Naive thymus-derived CD4-positive, alpha-beta T cell (primary cell): ENCODE measurements at regions not wholly inside any gene's neighbourhood (a gene's known extent, or its start where the extent isn't known, plus 50 kb on each side); places are given as distances from the start of the nearest gene placed in this dataset.
"Not testable (repeated sequence)": the region's sequence is repeated elsewhere in the genome, so short reads cannot be mapped to it uniquely, and the experiment has no call there.

Experiments used
- ATAC-seq: fragments of 150-1000 bp; cut with Tn5 transposase; 2 replicates; pipeline ENCODE4 v1.10.0; 2021; ENCODE audit warnings: mild to moderate bottlenecking, moderate library complexity
- CTCF ChIA-PET: fragments of 350-600 bp; sonication (Branson Sonifier 250); formaldehyde crosslinking; loops from one replicate; lab custom pipeline; 2021; ENCODE audit warnings: antibody characterized with exemption; lab: Charles Lee
- POLR2A ChIA-PET: fragments of 350-600 bp; sonication (Branson Sonifier 250); formaldehyde crosslinking; loops from one replicate; lab custom pipeline; 2021; ENCODE audit warnings: antibody characterized with exemption, inconsistent platforms; lab: Charles Lee
- DNase-seq, 9 donors: peaks; one replicate each; pipeline versions ENCODE4 v3.0.0 to v3.0.0-alpha.2; 2020 to 2022; ENCODE audit warnings: mixed read lengths in 1 of 9
- H3K27ac ChIP-seq: one replicate; pipeline ENCODE4 v1.7.0; 2013; ENCODE audit warnings: mild to moderate bottlenecking, low read depth, low read length, moderate library complexity
- H3K27me3 ChIP-seq, 2 donors: one replicate each; pipeline ENCODE4 v1.7.0; 2013; ENCODE audit warnings: low read length in 2 of 2, mild to moderate bottlenecking in 2 of 2, moderate library complexity in 2 of 2; ENCODE audit not compliant: control insufficient read depth in 2 of 2, insufficient read depth in 2 of 2
- H3K36me3 ChIP-seq, 3 experiments: 1 replicate in 2 of 3; 2 replicates in 1 of 3; pipeline ENCODE4 v1.7.0; 2013; ENCODE audit warnings: low read length in 3 of 3, mild to moderate bottlenecking in 3 of 3, moderate library complexity in 1 of 3; ENCODE audit not compliant: insufficient read depth in 3 of 3, control insufficient read depth in 2 of 3
- H3K4me1 ChIP-seq, 2 donors: one replicate each; pipeline ENCODE4 v1.7.0; 2013; ENCODE audit warnings: low read length in 2 of 2, mild to moderate bottlenecking in 2 of 2, moderate library complexity in 1 of 2; ENCODE audit not compliant: control insufficient read depth in 2 of 2, insufficient read depth in 2 of 2
- H3K4me3 ChIP-seq: 2 replicates; pipeline ENCODE4 v1.7.0; 2013; ENCODE audit warnings: mild to moderate bottlenecking, low read length
- H3K9me3 ChIP-seq, 3 experiments: 1 replicate in 2 of 3; 2 replicates in 1 of 3; pipeline ENCODE4 v1.7.0; 2013; ENCODE audit warnings: low read length in 3 of 3; ENCODE audit not compliant: control insufficient read depth in 2 of 3
- H3K27ac Mint-ChIP-seq, 9 donors: one replicate each; pipeline ENCODE4 v1.8.0; 2020 to 2022; ENCODE audit warnings: mixed read lengths in 9 of 9, mild to moderate bottlenecking in 8 of 9, moderate library complexity in 5 of 9, inconsistent platforms in 2 of 9
- H3K27me3 Mint-ChIP-seq, 5 donors: one replicate each; pipeline ENCODE4 v1.8.0; 2021 to 2022; ENCODE audit warnings: mixed read lengths in 5 of 5, mild to moderate bottlenecking in 1 of 5
- H3K36me3 Mint-ChIP-seq, 5 donors: one replicate each; pipeline ENCODE4 v1.8.0; 2020 to 2022; ENCODE audit warnings: mixed read lengths in 5 of 5, mild to moderate bottlenecking in 3 of 5, inconsistent platforms in 1 of 5
- H3K4me1 Mint-ChIP-seq, 7 donors: one replicate each; pipeline ENCODE4 v1.8.0; 2020 to 2022; ENCODE audit warnings: mixed read lengths in 7 of 7, mild to moderate bottlenecking in 3 of 7, inconsistent platforms in 1 of 7
- H3K4me3 Mint-ChIP-seq, 10 donors: one replicate each; pipeline ENCODE4 v1.8.0; 2020 to 2022; ENCODE audit warnings: mild to moderate bottlenecking in 10 of 10, mixed read lengths in 10 of 10, moderate library complexity in 6 of 10, inconsistent platforms in 2 of 10
- H3K9me3 Mint-ChIP-seq, 11 donors: one replicate each; pipeline ENCODE4 v1.8.0; 2020 to 2022; ENCODE audit warnings: mixed read lengths in 11 of 11, mild to moderate bottlenecking in 4 of 11, inconsistent platforms in 1 of 11, moderate library complexity in 1 of 11
- intact Hi-C, 2 donors: fragments of 100-400 bp; cut with micrococcal nuclease; formaldehyde crosslinking; loops; one replicate each; pipeline ENCODE4 v1.15.1; 2023

DNA sequence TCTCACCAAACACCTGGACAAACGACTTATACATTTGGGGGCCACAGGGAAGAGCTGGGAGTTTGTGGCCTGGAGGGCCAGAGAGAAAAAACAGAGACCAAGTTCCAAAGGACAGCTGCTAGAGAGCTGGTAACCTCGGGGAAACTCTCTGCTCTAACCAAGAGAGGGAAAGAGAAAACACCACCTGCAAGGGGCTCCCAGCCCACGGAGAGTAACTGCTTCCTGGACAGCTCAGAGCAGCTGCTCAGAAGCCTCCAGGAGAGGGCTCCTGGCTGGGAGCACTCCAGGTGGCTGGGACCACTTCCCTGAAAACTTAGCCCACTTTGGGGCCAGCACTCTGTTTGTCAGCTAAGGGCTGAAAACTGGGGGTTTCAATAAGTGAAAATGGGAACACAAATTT lies 154.8 kb upstream of the GRIK3 start:
- Mint-ChIP-seq H3K27me3 (peaks cover 17 to 42% (median 30%) of the 10 kb centered on the region in 5 donors), H3K9me3 (peaks cover 0 to 12% (median 3%) of the 10 kb centered on the region in 11 donors), H3K36me3 (no peaks in the 10 kb centered on the region), H3K4me3 (no peak overlapping the region), H3K4me1 (no peaks in the 10 kb centered on the region), H3K27ac (no peak overlapping the region)
- no peaks in the 10 kb centered on the region for H3K9me3 ChIP-seq
- DNase-seq (no peak), ATAC-seq (no peak)
- CTCF ChIA-PET: no interaction called here
- no peak overlapping the region for H3K27ac ChIP-seq
- intact Hi-C loops: no loop called here
- H3K27me3 ChIP-seq: peaks cover 3% of the 10 kb centered on the region in 2 donors
- H3K4me1 ChIP-seq: no peaks in the 10 kb centered on the region
- H3K4me3 ChIP-seq: no peak overlapping the region
- no peaks in the 10 kb centered on the region for H3K36me3 ChIP-seq
- POLR2A ChIA-PET: no interaction called here

GRCh38 chr1:37197411-37197810 lies 163.1 kb upstream of the GRIK3 start:
- DNase-seq (no peak), ATAC-seq (no peak)
- Histone ChIP-seq H3K9me3 (no peaks in the 10 kb centered on the region), H3K4me1 (no peaks in the 10 kb centered on the region), H3K36me3 (no peaks in the 10 kb centered on the region), H3K4me3 (no peak overlapping the region), H3K27me3 (peaks cover 3% of the 10 kb centered on the region in 2 donors), H3K27ac (no peak overlapping the region)
- H3K4me3 Mint-ChIP-seq: no peak overlapping the region
- peaks cover 27 to 51% (median 48%) of the 10 kb centered on the region in 5 donors for H3K27me3 Mint-ChIP-seq
- CTCF ChIA-PET: no interaction called here
- no peaks in the 10 kb centered on the region for H3K4me1 Mint-ChIP-seq
- peaks cover 0 to 9% (median 2%) of the 10 kb centered on the region in 11 donors for H3K9me3 Mint-ChIP-seq
- intact Hi-C loops: no loop called here
- H3K36me3 Mint-ChIP-seq: no peaks in the 10 kb centered on the region
- H3K27ac Mint-ChIP-seq: no peak overlapping the region
- POLR2A ChIA-PET: no interaction called here

GRCh38 chr1:37214305-37214704 lies 180.0 kb upstream of the GRIK3 start:
- Mint-ChIP-seq H3K27me3 (peaks cover 2 to 34% (median 20%) of the 10 kb centered on the region in 5 donors), H3K9me3 (peaks cover 0 to 33% (median 5%) of the 10 kb centered on the region in 11 donors)
- POLR2A ChIA-PET, DNase-seq, H3K4me3 ChIP-seq, H3K36me3 Mint-ChIP-seq, H3K4me1 Mint-ChIP-seq, H3K9me3 ChIP-seq, H3K27me3 ChIP-seq, H3K27ac ChIP-seq, H3K4me1 ChIP-seq, H3K27ac Mint-ChIP-seq, intact Hi-C loops, ATAC-seq, H3K4me3 Mint-ChIP-seq, CTCF ChIA-PET, H3K36me3 ChIP-seq: not testable (repeated sequence)

GRCh38 chr1:37233606-37234005 lies 199.3 kb upstream of the GRIK3 start:
- Histone ChIP-seq H3K4me1 (no peaks in the 10 kb centered on the region), H3K4me3 (no peak overlapping the region), H3K9me3 (no peaks in the 10 kb centered on the region), H3K27me3 (no peaks in the 10 kb centered on the region), H3K36me3 (no peaks in the 10 kb centered on the region), H3K27ac (no peak overlapping the region)
- Mint-ChIP-seq H3K4me1 (no peaks in the 10 kb centered on the region), H3K36me3 (no peaks in the 10 kb centered on the region), H3K27ac (no peak overlapping the region), H3K9me3 (peaks cover 0 to 9% (median 2%) of the 10 kb centered on the region in 11 donors), H3K27me3 (peaks cover 6 to 45% (median 30%) of the 10 kb centered on the region in 5 donors), H3K4me3 (no peak overlapping the region)
- DNase-seq (no peak), ATAC-seq (no peak)
- intact Hi-C loops: no loop called here
- ChIA-PET POLR2A (no interaction called here), CTCF (no interaction called here)

GRCh38 chr1:37234941-37235418 lies 200.7 kb upstream of the GRIK3 start:
- Histone ChIP-seq H3K27ac (no peak overlapping the region), H3K27me3 (no peaks in the 10 kb centered on the region), H3K9me3 (no peaks in the 10 kb centered on the region), H3K36me3 (no peaks in the 10 kb centered on the region), H3K4me1 (no peaks in the 10 kb centered on the region), H3K4me3 (no peak overlapping the region)
- Mint-ChIP-seq H3K27me3 (peaks cover 6 to 55% (median 35%) of the 10 kb centered on the region in 5 donors), H3K9me3 (peaks cover 0 to 9% (median 2%) of the 10 kb centered on the region in 11 donors), H3K36me3 (no peaks in the 10 kb centered on the region), H3K4me3 (no peak overlapping the region), H3K27ac (no peak overlapping the region), H3K4me1 (no peaks in the 10 kb centered on the region)
- ChIA-PET CTCF (no interaction called here), POLR2A (no interaction called here)
- no peak for ATAC-seq
- intact Hi-C loops: no loop called here
- DNase-seq: no peak

DNA sequence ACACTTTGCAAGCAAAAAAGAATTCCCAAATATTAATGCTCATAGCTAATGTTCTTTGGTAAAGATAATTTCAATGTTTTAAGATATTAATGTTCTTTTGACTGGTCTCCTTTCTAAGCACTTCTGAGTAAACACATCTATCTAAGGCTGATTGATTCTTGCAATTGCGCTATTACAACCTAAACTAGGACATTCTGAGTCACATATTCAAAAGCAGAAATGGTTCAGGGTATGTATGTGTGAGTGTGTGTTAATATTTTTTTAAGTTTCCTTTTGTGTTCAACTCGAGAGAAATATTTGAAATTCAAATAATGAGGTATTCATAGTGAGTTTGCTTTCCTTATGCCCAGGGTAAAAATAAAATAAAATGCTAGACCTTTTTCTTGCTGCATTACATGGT lies 203.6 kb upstream of the GRIK3 start:
- Histone ChIP-seq H3K4me3 (no peak overlapping the region), H3K27me3 (no peaks in the 10 kb centered on the region), H3K36me3 (no peaks in the 10 kb centered on the region), H3K4me1 (no peaks in the 10 kb centered on the region), H3K27ac (no peak overlapping the region), H3K9me3 (no peaks in the 10 kb centered on the region)
- Mint-ChIP-seq H3K9me3 (peaks cover 0 to 9% (median 0%) of the 10 kb centered on the region in 11 donors), H3K4me3 (no peak overlapping the region), H3K4me1 (no peaks in the 10 kb centered on the region), H3K27me3 (peaks cover 6 to 67% (median 26%) of the 10 kb centered on the region in 5 donors), H3K27ac (no peak overlapping the region), H3K36me3 (no peaks in the 10 kb centered on the region)
- ATAC-seq (no peak), DNase-seq (no peak)
- ChIA-PET POLR2A (no interaction called here), CTCF (no interaction called here)
- intact Hi-C loops: no loop called here

GRCh38 chr1:37238364-37239224 lies 204.3 kb upstream of the GRIK3 start:
- Mint-ChIP-seq H3K4me3 (no peak overlapping the region), H3K27me3 (peaks cover 6 to 64% (median 24%) of the 10 kb centered on the region in 5 donors), H3K4me1 (no peaks in the 10 kb centered on the region), H3K9me3 (peaks cover 0 to 7% (median 0%) of the 10 kb centered on the region in 11 donors), H3K27ac (no peak overlapping the region), H3K36me3 (no peaks in the 10 kb centered on the region)
- H3K27me3 ChIP-seq: no peaks in the 10 kb centered on the region
- POLR2A ChIA-PET: no interaction called here
- H3K36me3 ChIP-seq: no peaks in the 10 kb centered on the region
- intact Hi-C loops: no loop called here
- no peak for ATAC-seq
- no peak overlapping the region for H3K27ac ChIP-seq
- no peaks in the 10 kb centered on the region for H3K9me3 ChIP-seq
- no peaks in the 10 kb centered on the region for H3K4me1 ChIP-seq
- CTCF ChIA-PET: no interaction called here
- H3K4me3 ChIP-seq: no peak overlapping the region
- no peak for DNase-seq
